ENCODE measurements at regions not wholly inside any gene's neighbourhood (a gene's known extent, or its start where the extent isn't known, plus 50 kb on each side); places are given as distances from the start of the nearest gene placed in this dataset.

GRCh38 chr15:29978411-29979382 lies 104.1 kb upstream of the GOLGA8J start:
- TF ChIP-seq CTCF (conservative IDR thresholded peaks at IDR 0.05) (no peak), EZH2 (IDR thresholded peaks at IDR 0.05; ENCODE audit: low read depth) (no peak)
